IPS DF 4.7 (cell line): ENCODE measurements at regions not wholly inside any gene's neighbourhood (a gene's known extent, or its start where the extent isn't known, plus 50 kb on each side); places are given as distances from the start of the nearest gene placed in this dataset.

Source experiments
- DNase-seq: peaks from one replicate; pipeline ENCODE4 v3.0.0-alpha.2; 2013; ENCODE audit warnings: low spot score; ENCODE audit errors: extremely low read depth

DNA sequence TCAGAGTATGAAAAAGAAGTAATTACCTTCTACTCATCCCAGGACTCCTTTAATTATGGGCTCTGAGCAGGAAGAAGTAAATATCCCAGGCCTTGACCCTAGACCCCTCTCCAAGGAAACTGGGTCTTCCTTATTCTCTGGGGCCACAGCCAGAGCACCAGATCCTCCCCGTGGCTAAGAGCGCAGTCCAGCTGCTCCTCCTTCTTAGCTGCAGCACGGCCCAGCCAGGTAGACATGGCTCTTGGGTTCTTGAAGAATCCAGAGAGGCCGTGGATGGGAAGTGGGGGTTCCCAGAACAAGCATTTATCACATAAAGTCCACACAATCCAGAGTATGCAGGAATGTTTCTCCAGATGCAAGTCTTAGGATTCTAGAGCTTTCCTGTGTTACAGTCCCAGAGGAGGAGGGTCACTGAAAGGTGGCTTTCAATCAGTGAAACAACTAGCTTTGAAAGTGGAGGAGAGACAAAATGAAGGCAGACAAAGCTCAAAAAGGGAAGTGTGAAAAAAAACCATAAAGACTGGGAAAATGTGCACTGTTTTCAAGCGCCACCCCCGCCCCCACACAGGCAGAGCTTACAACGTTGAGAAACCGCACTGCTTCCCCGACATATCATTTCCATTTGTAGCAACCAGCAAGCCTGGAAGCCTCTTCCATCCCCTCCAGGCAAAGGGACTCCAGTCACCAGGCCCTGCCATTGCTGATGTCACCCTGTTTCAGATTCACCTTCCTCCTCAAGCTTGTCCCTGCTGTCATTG lies 396.5 kb upstream of the MKI67 start:
- DNase-seq, result no peak

DNA sequence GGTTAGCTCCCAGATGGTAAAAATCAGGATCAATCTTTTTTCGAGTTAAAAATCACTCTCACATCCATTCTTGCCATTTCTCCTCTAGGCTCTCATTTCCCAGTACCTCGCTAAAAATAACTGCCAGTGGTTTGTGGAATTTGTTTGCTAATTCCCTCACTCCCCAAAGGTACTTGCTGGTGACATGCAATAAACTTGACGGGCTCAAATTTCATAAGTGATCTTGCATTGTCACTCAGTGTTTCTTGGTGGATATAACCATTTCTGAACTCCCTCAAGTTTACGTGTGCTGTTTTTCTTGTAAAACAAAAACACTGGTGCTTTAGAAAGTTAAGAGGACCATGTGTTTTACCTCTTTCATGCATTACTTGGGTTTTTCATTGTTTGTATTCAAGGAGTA lies 399.2 kb upstream of the MKI67 start:
- DNase-seq, result no peak

DNA sequence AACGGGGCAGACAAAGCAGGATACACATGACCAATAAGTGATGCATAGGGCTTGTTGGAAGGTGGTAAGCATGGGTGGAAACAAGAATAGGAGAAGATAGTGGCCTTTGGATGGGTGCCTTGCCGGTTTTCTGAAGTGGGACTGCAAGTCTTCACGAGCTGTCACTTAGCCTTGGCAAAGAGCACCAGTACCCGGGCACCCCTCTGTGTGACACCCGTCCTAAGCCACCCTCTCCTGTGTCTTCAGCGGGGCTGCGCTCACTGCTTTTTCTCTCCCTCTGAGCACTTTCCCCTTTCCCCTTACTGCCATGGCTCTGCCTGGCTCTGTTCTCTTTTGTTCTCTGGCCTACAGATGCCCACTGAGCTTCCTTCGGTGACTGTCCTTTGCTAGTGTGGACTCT lies 399.7 kb upstream of the MKI67 start:
- no peak for DNase-seq

DNA sequence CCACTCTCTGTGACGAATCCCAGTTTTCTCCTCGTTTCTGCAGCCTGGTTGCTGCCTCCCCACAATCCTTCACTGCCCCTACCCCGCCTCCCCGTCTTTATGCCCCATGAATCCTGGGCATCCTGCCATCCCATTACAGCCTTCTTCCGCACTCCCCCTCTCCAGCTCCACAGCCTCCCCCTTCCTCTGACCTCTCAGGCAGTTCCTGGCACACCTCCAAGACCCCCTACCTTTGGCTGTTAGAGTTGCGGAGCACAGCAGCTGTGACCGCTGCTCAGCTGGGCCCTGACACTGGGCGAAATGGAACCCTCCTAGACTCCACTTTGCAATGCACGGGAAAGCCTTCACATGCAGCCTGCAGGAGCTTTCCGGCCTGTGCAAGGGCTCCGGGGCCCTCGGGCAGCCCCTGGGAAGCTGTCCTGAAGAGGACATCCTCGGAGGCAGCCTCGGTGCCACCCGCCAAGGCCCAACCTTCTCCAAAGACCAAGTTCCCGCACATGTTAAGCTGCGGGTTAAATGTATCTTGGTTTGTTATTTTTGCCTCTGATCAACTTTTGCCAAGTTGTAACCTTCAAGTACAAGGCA lies 400.7 kb upstream of the MKI67 start:
- no peak for DNase-seq

DNA sequence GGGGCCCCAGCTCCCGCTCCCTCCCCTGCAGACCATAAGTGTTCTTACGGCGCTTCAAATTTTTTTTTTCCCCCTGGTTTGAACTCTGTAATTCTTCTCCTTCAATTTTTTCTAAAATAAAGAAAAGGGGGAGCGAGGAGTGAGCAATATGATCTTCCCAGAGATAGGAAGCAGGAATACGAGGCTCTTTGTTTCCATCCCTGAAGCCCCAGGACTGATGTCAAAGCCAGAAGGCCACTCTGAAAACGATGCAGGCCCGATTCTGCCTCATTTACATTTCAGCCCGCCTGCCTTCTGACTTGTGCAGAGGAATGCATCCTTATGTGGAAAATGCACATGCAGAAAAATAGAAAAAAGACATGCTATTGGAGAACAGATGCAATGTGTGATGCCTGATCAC lies 401.5 kb upstream of the MKI67 start:
- DNase-seq, result no peak

DNA sequence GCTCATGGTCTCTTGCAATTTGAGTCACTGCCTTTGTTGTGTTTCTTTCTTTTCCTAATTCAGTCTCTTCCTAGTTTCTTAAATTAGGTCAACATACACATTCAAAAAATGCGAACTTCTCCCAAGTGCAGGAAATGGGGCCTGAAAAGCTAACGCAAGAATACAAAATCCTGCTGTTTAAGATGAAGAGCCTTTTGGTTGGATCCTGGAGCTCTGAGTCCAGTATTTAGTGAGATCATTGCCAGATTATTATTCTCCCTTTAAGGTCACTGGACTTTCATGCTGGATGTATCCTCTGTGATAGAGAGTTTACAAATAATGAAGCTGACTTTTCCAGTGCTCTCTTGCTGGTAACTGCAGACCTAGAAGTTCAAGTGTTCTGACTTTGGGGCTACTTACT lies 401.9 kb upstream of the MKI67 start:
- no peak for DNase-seq

DNA sequence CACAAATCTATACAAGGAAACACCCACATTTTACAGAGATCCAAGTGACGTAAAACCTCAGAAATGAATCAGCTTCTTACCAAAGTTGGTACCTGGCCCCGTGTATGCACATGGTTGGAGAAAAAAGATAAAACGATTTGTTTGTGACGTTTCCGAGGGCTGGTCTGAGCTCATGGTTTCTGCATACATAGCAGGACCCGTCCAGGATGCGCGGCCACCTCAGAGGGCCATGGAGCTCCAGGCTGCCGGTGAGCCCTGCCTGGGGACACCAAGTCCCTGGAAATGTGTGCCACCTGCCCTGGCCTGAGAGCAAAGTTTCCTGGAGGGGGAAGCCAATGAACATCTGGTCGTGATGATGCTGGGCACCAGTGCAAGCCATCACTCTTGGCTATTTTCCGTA lies 402.6 kb upstream of the MKI67 start:
- DNase-seq, result no peak

DNA sequence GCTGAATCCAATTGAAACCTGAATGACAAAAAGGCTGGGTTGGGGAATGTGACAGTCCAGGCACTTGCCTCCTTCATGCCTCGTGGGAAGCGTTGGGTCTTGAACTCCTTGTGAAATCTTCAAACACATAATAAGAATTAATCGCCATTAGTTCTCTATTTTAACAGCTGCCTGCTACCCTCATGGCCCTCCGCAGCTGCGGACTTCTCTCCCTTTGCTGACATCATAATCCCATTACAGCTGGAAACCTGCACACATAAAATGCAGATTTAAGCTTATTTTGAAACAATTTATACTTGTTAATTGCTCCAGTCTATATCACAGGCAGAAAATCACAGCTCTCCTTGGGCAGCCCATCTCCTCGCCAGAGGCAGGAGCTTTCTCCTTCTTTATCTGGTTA lies 403.0 kb upstream of the MKI67 start:
- DNase-seq, result no peak

DNA sequence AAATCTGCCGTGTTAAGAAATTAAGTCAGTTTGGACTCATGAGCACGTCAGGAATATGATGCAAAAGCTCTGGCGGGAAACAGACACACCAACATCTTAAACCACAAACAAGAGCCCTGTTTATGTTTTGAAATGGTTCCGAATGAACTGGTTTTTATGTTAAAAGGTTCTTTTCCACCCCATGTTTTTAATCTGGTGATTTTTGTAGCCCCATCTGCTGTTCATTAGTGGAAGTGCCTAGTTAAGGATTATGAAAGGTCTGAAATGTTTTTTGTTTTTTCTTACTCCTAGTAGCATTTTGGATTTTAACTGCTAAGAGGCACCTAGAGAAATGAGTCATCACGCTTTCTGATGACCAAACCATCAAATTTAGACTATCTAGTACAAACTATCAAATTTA lies 404.1 kb upstream of the MKI67 start:
- no peak for DNase-seq

DNA sequence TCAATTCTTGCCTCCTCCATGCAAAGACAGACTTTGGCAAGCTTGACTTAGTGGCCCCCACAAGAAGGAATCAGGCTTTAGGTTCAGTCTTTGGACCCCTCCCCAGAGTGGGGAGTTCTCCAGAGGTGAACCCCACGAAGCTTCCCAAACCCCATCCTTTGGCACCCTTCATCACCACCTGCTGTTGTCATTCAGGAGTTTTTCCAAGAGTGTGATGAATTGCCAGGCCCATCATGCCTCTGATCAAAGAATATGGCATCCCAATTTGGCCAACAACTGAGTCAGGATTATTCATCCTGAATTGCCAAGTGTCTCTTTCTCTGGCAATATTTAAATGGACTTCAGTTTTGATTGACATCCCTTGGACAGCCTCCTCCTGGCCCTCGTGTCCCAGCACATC lies 404.7 kb upstream of the MKI67 start:
- DNase-seq, result no peak

DNA sequence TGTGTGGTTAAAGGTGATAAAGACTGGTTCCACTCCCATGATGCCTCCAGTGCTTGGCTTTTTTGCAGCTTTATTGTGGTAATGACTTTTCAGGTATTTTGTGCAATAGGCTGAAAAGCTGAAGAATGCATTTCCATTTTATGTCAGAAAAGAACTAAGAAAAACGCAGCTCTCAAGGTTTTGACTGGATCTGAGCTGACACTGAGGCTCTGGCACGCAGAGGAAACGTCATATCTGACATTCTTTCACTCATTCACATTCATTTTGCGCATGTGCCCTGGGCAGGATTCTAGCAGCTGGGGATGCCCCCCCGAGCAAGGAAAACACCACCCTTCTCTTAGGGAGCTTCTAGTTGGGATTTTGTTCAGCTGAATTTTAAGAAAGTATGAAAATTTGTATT lies 408.5 kb upstream of the MKI67 start:
- DNase-seq, result no peak

DNA sequence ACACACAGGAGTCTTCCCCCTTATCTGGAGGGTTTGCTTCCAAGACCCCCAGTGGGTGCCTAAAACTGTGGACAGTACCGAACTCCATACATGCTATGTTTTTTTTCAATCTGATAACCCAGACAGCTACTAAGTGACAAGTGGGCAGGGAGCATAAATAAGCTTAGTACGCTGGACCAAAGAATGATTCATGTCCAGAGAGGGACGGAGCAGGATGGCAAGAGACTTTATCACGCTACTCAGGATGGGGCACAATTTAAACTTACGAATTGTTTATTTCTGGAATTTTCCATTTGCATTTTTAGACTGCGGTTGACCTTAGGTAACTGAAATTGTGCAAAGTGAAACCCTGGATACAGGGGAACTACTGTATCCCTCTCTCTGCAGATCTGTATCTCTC lies 410.0 kb upstream of the MKI67 start:
- no peak for DNase-seq

DNA sequence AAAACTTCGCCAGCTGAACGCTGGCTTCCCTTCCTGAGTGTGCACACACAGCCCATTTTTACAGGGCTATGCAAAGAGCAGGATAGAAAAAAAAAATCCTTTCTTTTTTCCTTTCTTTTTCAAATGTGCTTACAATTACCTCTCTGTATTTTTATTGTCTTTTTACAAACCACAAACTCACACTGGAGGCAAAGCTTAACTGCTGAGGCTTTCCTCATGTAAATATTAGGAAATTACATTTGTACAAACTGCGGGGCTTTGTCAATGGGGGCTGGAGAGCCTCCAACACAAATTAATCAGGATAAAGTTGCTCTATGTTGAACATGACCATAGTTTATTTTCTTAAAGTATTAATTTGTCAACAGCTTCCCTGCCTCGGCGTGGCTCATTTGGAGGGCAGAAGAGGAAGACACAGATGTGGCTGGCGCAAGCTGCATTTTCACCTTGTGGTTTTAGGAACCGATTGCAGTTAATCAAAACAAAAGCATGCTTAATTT lies 411.7 kb upstream of the MKI67 start:
- DNase-seq, result no peak

DNA sequence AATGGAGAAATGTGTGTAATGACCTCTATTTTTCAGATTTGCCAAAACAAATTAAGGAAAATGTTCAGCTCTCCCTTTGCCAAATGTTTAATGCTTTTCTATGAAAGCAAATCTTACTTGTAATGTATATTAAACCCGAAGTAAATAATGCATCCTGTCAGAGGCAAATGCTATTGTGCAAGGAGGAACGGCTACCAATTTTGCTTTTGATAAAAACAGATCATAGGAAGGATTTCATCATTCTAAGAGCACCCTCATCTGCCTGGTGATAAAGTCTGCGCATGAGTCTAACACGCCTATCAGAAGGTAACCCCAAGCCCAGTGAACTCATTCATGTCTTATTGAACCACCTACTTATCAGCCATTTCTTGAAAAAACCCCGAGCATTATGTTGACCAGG lies 412.4 kb upstream of the MKI67 start:
- no peak for DNase-seq

DNA sequence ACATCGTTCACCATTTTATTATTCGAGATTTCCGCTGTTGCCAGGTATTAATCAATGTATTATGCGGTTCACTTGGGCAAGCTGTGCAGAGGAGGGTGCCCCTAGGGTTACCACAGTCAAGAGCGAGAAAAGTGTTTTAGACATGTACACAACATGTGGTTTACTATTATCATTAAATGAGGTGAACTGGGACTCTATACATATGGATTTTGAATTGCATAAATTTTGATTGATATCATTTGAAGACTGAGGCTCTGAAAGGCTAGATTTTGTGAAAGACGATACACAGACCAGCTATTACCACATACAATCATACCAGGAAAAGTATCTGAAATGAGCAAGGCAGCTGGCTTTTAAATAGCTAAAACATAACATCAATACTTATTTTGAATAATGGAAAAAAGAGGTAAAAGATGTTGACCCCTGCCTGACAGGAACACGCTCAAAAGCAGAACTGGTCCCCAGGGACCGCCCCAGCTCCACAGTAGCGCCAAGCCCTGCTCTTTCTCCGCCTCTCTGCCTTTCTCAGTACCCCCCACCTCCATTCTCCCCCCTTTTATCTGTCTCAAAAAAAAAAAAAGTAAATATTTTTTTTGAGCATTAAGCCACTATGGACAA lies 413.4 kb upstream of the MKI67 start:
- DNase-seq, result no peak

DNA sequence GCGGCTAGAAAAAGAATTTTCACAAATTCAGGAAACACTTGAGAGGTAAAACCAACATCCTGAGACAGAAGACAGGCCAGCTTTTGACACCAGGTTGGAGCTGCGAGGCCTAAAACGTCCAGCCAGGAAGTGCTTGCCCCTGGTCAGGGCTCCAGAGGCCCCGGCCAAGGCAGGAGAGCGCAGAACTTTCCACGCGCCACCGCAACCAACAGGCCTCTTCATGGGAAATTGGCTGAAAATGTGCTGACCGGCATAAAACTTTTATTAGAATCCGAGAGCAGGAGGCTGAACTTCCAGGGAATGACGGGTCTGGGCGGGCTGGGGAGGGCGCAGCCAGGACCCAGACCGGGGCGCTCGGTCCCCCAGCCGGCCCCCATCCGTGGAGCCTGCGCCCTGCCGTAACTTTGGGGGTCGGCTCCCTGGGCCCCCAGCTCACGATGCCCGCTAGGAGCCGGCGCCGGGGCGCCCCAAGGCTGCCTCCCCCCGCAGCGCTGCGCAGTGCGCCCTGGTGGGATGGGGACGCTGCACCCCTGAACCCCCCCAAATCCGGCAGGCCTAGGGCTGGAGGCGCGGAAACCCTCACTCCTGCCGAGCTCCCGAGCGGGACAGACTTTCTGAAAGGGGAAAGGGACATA lies 414.0 kb upstream of the MKI67 start:
- DNase-seq, result no peak

DNA sequence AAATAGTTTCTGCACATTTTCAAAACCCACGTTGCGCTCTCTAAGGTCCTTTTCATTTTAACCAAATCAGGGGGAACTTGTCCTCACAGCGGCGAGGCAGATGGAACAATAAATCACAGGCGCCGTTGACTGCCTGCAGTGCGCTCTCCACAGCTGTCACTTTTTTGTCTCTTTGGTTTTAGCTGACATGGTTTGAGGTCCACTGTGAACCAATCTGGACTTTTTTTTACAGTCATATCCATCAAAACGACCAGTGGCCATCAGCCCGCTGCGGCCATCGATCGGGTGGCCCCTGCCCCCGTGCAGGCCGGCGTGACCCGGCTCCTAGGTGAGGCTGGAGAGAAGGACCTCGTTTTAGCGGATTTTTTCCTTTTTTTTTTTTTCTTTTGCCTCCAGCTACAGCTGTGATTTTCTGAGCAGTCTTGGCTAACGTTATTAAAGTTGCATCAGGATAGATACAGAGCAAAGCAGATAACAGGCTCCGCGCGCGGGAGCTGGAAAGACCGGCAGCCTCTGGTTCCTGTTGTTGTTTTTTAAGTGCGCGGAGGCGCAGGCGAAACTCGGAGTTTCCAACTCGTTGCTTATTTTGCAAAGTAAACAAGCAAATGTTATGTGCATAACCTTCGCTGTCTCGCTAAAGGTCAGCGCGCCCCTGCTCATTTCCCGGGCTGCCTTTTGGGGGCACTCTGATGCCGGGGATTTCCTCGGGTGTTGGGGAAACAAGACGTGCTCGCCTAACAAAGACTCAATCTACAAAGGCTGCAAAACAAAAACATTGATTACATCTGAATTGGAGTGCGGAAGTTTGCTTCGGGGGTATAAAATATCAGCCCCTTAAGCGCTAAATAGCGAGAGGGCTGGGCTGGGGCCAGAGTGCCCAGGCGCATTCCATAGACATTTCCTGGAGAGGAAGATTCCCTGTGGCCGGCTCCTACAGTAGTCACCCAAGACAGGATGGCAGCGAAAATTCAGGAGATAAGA lies 414.8 kb upstream of the MKI67 start:
- DNase-seq, result no peak

DNA sequence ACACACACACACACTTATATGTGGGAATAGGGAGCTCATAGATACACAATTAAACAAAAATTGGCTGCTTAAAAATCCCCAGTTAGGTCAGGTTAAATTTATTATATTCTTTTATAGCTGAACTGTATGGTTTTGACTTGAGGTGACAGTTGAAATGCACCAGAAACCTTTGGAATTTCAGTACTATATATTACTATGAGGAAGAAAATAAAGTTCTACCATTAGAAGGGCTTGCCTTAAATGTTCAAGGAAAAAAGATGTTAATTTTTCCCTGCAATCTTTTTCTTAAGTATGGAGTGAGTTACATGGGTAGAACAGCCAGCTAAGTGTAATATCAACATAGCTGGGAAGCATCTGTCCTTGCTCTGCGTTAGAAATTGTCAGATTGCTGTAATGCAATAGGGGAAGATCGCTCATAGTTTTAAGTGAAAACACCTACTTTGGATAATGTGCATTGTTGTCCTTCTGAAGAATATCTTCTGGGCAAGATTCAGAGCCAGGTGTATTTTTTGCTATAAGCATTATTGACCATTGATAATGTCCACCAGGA lies 415.8 kb upstream of the MKI67 start:
- DNase-seq, result no peak

DNA sequence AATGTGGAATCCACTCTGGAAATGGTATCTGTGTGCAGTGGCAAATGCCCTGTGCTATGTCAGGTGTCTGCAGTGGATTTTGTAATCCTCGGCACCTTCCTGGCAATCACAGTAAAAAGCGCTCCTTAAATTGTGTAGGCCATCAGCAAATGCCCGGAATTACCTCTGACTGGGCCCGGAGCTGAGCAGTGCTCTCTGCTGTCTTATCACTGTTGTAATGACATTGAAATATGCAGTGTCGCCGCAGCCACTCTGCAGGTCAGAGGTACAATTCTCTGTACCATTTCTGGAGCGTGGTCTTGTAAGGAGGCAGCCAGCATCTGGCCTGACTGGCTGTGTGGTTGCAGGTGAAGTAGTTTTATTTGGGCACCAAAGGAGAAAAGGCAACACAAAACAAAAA lies 416.4 kb upstream of the MKI67 start:
- DNase-seq, result no peak

DNA sequence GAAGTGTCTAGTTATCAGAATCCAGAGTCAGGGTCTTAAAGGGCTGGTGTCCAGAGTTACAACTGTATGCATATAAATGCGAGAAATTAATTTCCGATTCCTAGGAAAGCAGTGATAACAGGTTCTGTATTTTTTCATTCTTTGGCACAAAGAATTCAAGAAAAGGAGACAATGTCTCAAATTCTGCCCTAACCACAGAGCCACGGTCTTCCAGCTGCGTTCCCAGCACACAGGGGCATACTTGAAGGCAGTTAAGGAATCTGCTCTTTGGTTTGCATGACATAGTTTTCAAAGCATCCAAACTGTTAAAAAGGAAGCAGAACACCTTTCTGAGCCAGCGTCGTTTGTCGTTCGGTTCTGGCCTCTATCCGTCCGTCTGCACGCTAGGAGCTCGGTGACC lies 416.9 kb upstream of the MKI67 start:
- DNase-seq, result no peak

DNA sequence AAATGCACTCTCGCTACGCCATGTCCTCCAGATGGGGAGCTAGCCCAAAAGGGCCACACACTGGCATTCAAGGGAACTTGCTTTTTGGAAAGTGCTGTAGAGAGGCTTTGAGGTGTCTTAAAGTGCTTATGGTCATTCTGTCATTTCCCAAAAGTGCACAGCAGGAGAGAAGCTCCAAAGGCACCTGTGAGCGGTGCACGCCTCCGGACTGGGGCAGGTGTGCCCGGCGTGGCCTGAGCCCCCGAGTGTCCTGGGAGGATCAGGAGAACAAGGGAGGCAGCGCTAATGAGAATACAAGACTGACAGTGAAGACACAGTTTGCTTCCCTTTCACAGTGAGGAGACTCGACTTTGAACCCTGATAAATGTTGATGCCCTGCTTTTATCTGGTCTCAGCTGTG lies 419.0 kb upstream of the MKI67 start:
- no peak for DNase-seq
